ENCODE measurements at regions not wholly inside any gene's neighbourhood (a gene's known extent, or its start where the extent isn't known, plus 50 kb on each side); places are given as distances from the start of the nearest gene placed in this dataset.

- no peak for TF ChIP-seq POLR2A (IDR thresholded peaks at IDR 0.05)
- TF ChIP-seq POLR2AphosphoS5 (IDR thresholded peaks at IDR 0.05): no peak
- TF ChIP-seq, protein P1, sequence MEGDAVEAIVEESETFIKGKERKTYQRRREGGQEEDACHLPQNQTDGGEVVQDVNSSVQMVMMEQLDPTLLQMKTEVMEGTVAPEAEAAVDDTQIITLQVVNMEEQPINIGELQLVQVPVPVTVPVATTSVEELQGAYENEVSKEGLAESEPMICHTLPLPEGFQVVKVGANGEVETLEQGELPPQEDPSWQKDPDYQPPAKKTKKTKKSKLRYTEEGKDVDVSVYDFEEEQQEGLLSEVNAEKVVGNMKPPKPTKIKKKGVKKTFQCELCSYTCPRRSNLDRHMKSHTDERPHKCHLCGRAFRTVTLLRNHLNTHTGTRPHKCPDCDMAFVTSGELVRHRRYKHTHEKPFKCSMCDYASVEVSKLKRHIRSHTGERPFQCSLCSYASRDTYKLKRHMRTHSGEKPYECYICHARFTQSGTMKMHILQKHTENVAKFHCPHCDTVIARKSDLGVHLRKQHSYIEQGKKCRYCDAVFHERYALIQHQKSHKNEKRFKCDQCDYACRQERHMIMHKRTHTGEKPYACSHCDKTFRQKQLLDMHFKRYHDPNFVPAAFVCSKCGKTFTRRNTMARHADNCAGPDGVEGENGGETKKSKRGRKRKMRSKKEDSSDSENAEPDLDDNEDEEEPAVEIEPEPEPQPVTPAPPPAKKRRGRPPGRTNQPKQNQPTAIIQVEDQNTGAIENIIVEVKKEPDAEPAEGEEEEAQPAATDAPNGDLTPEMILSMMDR (IDR thresholded peaks at IDR 0.05): no peak
Observed at GRCh38 chr6:82801083-82801482, 264.6 kb downstream of the UBE3D start.

All from breast epithelium (tissue), 3 donors.